OCI-LY1 (cell line): ENCODE measurements at regions not wholly inside any gene's neighbourhood (a gene's known extent, or its start where the extent isn't known, plus 50 kb on each side); places are given as distances from the start of the nearest gene placed in this dataset.
"Not testable (repeated sequence)": the region's sequence is repeated elsewhere in the genome, so short reads cannot be mapped to it uniquely, and the experiment has no call there.

Source experiments
- CTCF ChIP-seq: fragments of 200-600 bp; sonication (generic), shearing (Covaris generic); IDR thresholded peaks from 2 replicates; pipeline ENCODE4 v1.5.1; 2017; ENCODE audit warnings: mild to moderate bottlenecking, antibody characterized with exemption, low read length, moderate library complexity, mixed read lengths
- EZH2 ChIP-seq: fragments of 200-600 bp; sonication (generic), shearing (Covaris generic); IDR thresholded peaks from 2 replicates; pipeline ENCODE4 v1.8.0; 2017; ENCODE audit warnings: borderline replicate concordance, mixed run types, mild to moderate bottlenecking, antibody characterized with exemption, low read length, moderate library complexity, mixed read lengths

GRCh38 chr11:100531290-100531689, 155.8 kb upstream of the ARHGAP42 start:
- not testable (repeated sequence) for TF ChIP-seq CTCF, EZH2
